Fibroblast of lung (primary cell): ENCODE measurements at regions not wholly inside any gene's neighbourhood (a gene's known extent, or its start where the extent isn't known, plus 50 kb on each side); places are given as distances from the start of the nearest gene placed in this dataset.

Source experiments
- DNase-seq, 2 donors: peaks; one replicate each; pipeline versions ENCODE4 v3.0.0 to v3.0.0-alpha.2; 2010; ENCODE audit warnings: low read depth in 2 of 2
- H2AFZ ChIP-seq: 2 replicates; pipeline ENCODE4 v1.5.1; 2012; ENCODE audit warnings: low read length, control low read depth, inconsistent platforms
- H3K27ac ChIP-seq: 2 replicates; pipeline ENCODE4 v1.5.1; 2011; ENCODE audit warnings: low read length, control low read depth; ENCODE audit not compliant: insufficient read depth
- H3K27me3 ChIP-seq: 2 replicates; pipeline ENCODE4 v1.5.1; 2011; ENCODE audit warnings: mild to moderate bottlenecking, low read length; ENCODE audit not compliant: control insufficient read depth, insufficient read depth
- H3K36me3 ChIP-seq: 2 replicates; pipeline ENCODE4 v1.5.1; 2011; ENCODE audit warnings: low read length; ENCODE audit not compliant: control insufficient read depth, insufficient read depth
- H3K4me1 ChIP-seq: 2 replicates; pipeline ENCODE4 v1.5.1; 2011; ENCODE audit warnings: low read length; ENCODE audit not compliant: control insufficient read depth, insufficient read depth; ENCODE audit errors: extremely low read depth
- H3K4me2 ChIP-seq: 2 replicates; pipeline ENCODE4 v1.5.1; 2011; ENCODE audit warnings: low read length, control low read depth; ENCODE audit not compliant: insufficient read depth; ENCODE audit errors: extremely low read depth
- H3K4me3 ChIP-seq, 4 experiments: fragments of 200-600 bp in 1 of 4; sonication (generic) in 1 of 4; replicated peaks in 1 of 4; 2 replicates each; pipeline ENCODE4 v1.5.1; 2011 to 2016; ENCODE audit warnings: low read length in 4 of 4, low read depth in 3 of 4, mild to moderate bottlenecking in 3 of 4, control low read depth in 2 of 4, inconsistent platforms in 1 of 4, mixed read lengths in 1 of 4; ENCODE audit not compliant: insufficient read depth in 1 of 4; ENCODE audit errors: control extremely low read depth in 1 of 4
- H3K79me2 ChIP-seq: 2 replicates; pipeline ENCODE4 v1.5.1; 2012; ENCODE audit warnings: mild to moderate bottlenecking, low read length, inconsistent platforms; ENCODE audit not compliant: control insufficient read depth, insufficient read depth
- H3K9ac ChIP-seq: 2 replicates; pipeline ENCODE4 v1.5.1; 2011; ENCODE audit warnings: mild to moderate bottlenecking, low read length, control low read depth; ENCODE audit not compliant: insufficient read depth
- H3K9me3 ChIP-seq: 2 replicates; pipeline ENCODE4 v1.5.1; 2012; ENCODE audit warnings: low read depth, low read length; ENCODE audit not compliant: control insufficient read depth, insufficient read depth
- H4K20me1 ChIP-seq: 2 replicates; pipeline ENCODE4 v1.5.1; 2011; ENCODE audit warnings: low read length; ENCODE audit not compliant: control insufficient read depth, insufficient read depth; ENCODE audit errors: extremely low read depth
- EZH2 ChIP-seq: IDR thresholded peaks from 2 replicates; pipeline ENCODE4 v1.5.1; 2012; ENCODE audit warnings: low read length, control low read depth, mild to moderate bottlenecking; ENCODE audit errors: missing control alignments
- TF ChIP-seq, protein P1 (sequence below), 2 donors: IDR thresholded peaks in 1 of 2; conservative IDR thresholded peaks in 1 of 2; 1 replicate in 1 of 2; 2 replicates in 1 of 2; pipeline ENCODE4 v1.5.1; 2011 to 2012; ENCODE audit warnings: low read length in 2 of 2, control low read depth in 1 of 2, inconsistent platforms in 1 of 2, low read depth in 1 of 2, mild to moderate bottlenecking in 1 of 2

DNA sequence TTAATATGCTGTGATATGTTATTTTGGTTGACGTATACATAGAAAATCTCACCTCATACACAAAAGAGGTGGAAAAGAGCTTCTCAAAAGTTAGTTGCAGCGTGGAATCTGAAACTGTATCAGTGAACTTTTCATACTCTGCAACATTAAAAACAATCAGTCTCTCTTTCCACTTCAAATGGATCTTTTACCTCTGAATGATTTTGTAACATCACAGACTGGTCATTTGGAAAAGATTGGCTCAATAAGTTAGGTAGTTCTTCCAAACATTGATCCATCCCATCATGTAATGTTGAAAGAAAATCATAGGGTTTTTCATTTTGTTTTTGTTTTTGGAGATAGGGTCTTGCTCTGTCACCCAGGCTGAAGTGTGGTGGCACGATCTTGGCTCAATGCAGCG is 131.1 kb downstream of the AHR start:
- no peaks in the 10 kb centered on the region for H3K4me1 ChIP-seq
- H3K9me3 ChIP-seq, result no peaks in the 10 kb centered on the region
- TF ChIP-seq EZH2, result no peak
- TF ChIP-seq, protein P1, sequence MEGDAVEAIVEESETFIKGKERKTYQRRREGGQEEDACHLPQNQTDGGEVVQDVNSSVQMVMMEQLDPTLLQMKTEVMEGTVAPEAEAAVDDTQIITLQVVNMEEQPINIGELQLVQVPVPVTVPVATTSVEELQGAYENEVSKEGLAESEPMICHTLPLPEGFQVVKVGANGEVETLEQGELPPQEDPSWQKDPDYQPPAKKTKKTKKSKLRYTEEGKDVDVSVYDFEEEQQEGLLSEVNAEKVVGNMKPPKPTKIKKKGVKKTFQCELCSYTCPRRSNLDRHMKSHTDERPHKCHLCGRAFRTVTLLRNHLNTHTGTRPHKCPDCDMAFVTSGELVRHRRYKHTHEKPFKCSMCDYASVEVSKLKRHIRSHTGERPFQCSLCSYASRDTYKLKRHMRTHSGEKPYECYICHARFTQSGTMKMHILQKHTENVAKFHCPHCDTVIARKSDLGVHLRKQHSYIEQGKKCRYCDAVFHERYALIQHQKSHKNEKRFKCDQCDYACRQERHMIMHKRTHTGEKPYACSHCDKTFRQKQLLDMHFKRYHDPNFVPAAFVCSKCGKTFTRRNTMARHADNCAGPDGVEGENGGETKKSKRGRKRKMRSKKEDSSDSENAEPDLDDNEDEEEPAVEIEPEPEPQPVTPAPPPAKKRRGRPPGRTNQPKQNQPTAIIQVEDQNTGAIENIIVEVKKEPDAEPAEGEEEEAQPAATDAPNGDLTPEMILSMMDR (conservative IDR thresholded peaks at IDR 0.05 in 1 of 2, IDR thresholded peaks at IDR 0.05 in 1 of 2; ENCODE audit: low read depth in 1 of 2, low read length in 2 of 2), result no peak
- H3K79me2 ChIP-seq, result no peaks in the 10 kb centered on the region
- no peak overlapping the region for H3K4me3 ChIP-seq
- H3K27me3 ChIP-seq, result no peaks in the 10 kb centered on the region
- no peak overlapping the region for H2AFZ ChIP-seq
- H3K9ac ChIP-seq, result no peak overlapping the region
- no peak overlapping the region for H3K4me2 ChIP-seq
- no peaks in the 10 kb centered on the region for H4K20me1 ChIP-seq
- no peak for DNase-seq
- no peak overlapping the region for H3K27ac ChIP-seq
- H3K36me3 ChIP-seq, result no peaks in the 10 kb centered on the region

DNA sequence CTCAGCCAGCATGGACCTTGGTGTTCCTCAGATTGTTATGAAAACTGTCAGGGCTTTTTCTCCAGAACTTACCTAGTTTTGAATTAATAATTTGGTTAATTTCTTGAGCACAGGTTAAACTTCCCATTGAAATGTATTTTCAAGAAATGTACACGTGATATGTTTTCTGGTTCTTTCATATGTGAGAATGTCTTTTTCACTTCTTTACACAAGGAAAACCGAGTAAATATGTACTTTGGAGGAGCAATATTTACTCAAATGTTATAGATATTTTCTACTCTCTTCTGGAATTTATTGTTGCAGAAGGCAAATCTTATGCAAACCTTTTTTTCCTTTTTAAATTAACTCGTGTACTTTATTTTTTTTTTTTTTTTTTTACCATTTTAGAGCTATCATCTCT is 134.3 kb downstream of the AHR start:
- H3K36me3 ChIP-seq, result no peaks in the 10 kb centered on the region
- no peak for TF ChIP-seq EZH2
- TF ChIP-seq, protein P1 (conservative IDR thresholded peaks at IDR 0.05 in 1 of 2, IDR thresholded peaks at IDR 0.05 in 1 of 2; ENCODE audit: low read depth in 1 of 2, low read length in 2 of 2), result no peak
- H3K4me3 ChIP-seq, result no peak overlapping the region
- no peaks in the 10 kb centered on the region for H3K27me3 ChIP-seq
- no peak overlapping the region for H3K27ac ChIP-seq
- H3K9me3 ChIP-seq, result no peaks in the 10 kb centered on the region
- no peaks in the 10 kb centered on the region for H4K20me1 ChIP-seq
- H3K79me2 ChIP-seq, result no peaks in the 10 kb centered on the region
- no peak overlapping the region for H3K9ac ChIP-seq
- DNase-seq, result no peak
- no peak overlapping the region for H2AFZ ChIP-seq
- H3K4me2 ChIP-seq, result no peak overlapping the region
- no peaks in the 10 kb centered on the region for H3K4me1 ChIP-seq

DNA sequence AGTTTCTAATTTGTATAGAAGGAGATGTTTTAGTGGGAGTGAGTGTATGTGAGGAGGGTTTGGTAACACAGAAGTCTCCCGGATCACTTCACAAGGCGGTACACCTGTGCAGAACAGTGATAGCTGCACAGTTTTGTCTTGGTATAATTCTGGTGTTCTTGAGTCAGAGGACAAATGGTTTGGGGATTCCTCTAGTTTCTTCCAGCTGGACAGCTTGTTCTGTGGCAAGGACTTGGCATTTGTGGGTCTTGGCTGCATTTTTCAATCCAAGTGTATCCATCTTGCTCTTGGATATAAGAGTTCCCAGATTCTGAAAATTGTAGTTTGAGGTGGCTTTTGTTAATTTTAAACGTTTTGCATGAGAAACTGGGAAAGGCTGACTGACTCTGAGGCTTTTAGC is 135.7 kb downstream of the AHR start:
- Histone ChIP-seq H3K4me3 (no peak overlapping the region), H3K36me3 (no peaks in the 10 kb centered on the region), H3K27me3 (no peaks in the 10 kb centered on the region), H2AFZ (no peak overlapping the region), H3K4me2 (no peak overlapping the region), H3K27ac (no peak overlapping the region), H3K9ac (no peak overlapping the region), H4K20me1 (no peaks in the 10 kb centered on the region), H3K79me2 (no peaks in the 10 kb centered on the region), H3K4me1 (no peaks in the 10 kb centered on the region), H3K9me3 (no peaks in the 10 kb centered on the region)
- no peak for DNase-seq
- TF ChIP-seq, protein P1 (conservative IDR thresholded peaks at IDR 0.05 in 1 of 2, IDR thresholded peaks at IDR 0.05 in 1 of 2; ENCODE audit: low read depth in 1 of 2, low read length in 2 of 2), result no peak
- no peak for TF ChIP-seq EZH2
